ENCODE measurements at regions not wholly inside any gene's neighbourhood (a gene's known extent, or its start where the extent isn't known, plus 50 kb on each side); places are given as distances from the start of the nearest gene placed in this dataset.

- H3K9me3 ChIP-seq, result no peaks in the 10 kb centered on the region
- no peaks in the 10 kb centered on the region for H3K27me3 ChIP-seq
- TF ChIP-seq CTCF (IDR thresholded peaks at IDR 0.05), result no peak
- no peaks in the 10 kb centered on the region for H3K4me1 ChIP-seq
- H3K4me3 ChIP-seq, result no peak overlapping the region
- no peaks in the 10 kb centered on the region for H3K36me3 ChIP-seq
- H3K27ac ChIP-seq, result no peak overlapping the region
- intact Hi-C loops (cut with DNase I), result no loop called here
- ATAC-seq (no peak), DNase-seq (no peak)
These were observed 134.5 kb downstream of the NUAK1 start for GRCh38 chr12:106004289-106004688.

- Histone ChIP-seq H3K27me3 (no peaks in the 10 kb centered on the region), H3K4me1 (no peaks in the 10 kb centered on the region), H3K4me3 (no peak overlapping the region), H3K27ac (no peak overlapping the region), H3K36me3 (no peaks in the 10 kb centered on the region), H3K9me3 (no peaks in the 10 kb centered on the region)
- ATAC-seq, result no peak
- TF ChIP-seq CTCF (IDR thresholded peaks at IDR 0.05), result no peak
- intact Hi-C loops (cut with DNase I), result no loop called here
- DNase-seq, result no peak
These were observed 132.4 kb downstream of the NUAK1 start for GRCh38 chr12:106006382-106006781.

- no peaks in the 10 kb centered on the region for H3K9me3 ChIP-seq
- TF ChIP-seq CTCF (IDR thresholded peaks at IDR 0.05), result no peak
- DNase-seq (no peak), ATAC-seq (no peak)
- H3K36me3 ChIP-seq, result no peaks in the 10 kb centered on the region
- intact Hi-C loops (cut with DNase I), result no loop called here
- no peak overlapping the region for H3K4me3 ChIP-seq
- no peaks in the 10 kb centered on the region for H3K27me3 ChIP-seq
- H3K27ac ChIP-seq, result no peak overlapping the region
- no peaks in the 10 kb centered on the region for H3K4me1 ChIP-seq
These were observed 131.8 kb downstream of the NUAK1 start for GRCh38 chr12:106006940-106007339.

GRCh38 chr12:106010741-106011140 is 128.0 kb downstream of the NUAK1 start:
- no peak overlapping the region for H3K4me3 ChIP-seq
- no peaks in the 10 kb centered on the region for H3K4me1 ChIP-seq
- H3K36me3 ChIP-seq, result no peaks in the 10 kb centered on the region
- TF ChIP-seq CTCF (IDR thresholded peaks at IDR 0.05), result no peak
- no peaks in the 10 kb centered on the region for H3K27me3 ChIP-seq
- no peak for ATAC-seq
- DNase-seq, result no peak
- no peaks in the 10 kb centered on the region for H3K9me3 ChIP-seq
- no peak overlapping the region for H3K27ac ChIP-seq
- intact Hi-C loops (cut with DNase I), result no loop called here
